HG02885 (cell line): ENCODE measurements at regions not wholly inside any gene's neighbourhood (a gene's known extent, or its start where the extent isn't known, plus 50 kb on each side); places are given as distances from the start of the nearest gene placed in this dataset.

Experiments
- ATAC-seq: cut with Tn5 transposase; IDR thresholded peaks from one replicate; pipeline ENCODE4 v1.9.1; 2021; ENCODE audit warnings: mild to moderate bottlenecking; ENCODE audit not compliant: unreplicated experiment, poor library complexity

DNA sequence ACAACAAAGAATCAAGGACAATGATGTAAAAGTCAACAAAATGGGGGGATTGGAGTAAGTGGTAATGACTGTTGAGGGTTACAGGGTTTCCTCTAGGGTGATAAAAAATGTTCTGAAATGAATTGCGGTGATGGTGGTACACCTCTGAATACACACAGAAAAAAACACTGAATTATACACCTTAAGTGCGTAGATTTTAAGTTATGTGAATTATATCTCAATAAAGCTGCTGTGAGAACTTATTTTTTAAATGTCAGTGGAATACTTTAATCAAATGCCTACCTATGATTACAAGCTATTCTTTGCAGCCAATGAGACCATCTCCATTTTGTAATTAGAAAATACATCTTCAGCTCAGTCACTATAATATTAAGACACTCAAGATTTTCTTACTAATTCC is 53.5 kb downstream of the ZNF608 start:
- no peak for ATAC-seq

- no peak for ATAC-seq
Measured at GRCh38 chr5:124692324-124692723, 54.1 kb downstream of the ZNF608 start.

DNA sequence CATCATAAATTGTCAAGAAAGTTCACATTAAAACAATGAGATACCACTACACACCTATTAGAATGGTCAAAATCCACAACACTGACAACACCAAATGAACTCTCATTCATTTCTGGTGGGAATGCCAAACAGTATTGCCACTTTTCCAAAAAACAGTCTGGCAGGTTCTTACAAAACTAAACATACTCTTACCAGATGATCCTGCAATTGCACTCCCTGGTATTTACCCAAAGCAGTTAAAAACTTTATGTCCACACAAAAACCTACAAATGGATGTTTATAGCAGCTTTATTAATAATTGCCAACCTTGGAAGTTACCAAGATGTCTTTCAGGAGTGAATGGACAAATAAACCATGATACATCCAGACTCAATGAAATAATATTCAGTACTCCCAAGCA is 56.8 kb downstream of the ZNF608 start:
- ATAC-seq, result no peak

- no peak for ATAC-seq
Measured at GRCh38 chr5:124686239-124687004, 60.0 kb downstream of the ZNF608 start.

DNA sequence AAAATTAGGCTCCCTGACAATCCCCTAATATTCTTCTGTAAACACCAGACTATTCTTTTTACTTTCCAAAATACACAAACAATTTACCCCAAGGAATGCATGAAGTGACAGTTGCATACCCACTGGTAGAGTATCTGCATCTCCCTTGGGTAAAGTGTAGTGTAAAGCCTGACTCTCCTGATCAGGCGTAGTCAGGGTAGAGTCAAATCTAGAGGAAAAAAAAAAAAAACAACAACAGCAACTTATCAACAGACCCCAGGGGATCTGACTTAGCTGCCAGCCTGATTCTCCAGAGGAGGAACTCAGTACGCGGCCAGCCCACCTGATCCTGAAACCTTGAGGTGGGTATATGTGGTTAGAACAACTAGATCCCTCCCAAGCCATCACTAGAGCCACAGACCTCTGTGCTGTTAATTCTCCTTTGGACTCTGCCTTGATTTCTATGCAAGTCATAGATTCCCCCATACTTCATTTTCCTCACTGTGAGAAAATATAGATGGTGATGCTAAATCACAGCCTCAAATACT is 61.0 kb downstream of the ZNF608 start:
- ATAC-seq, result no peak

- no peak for ATAC-seq
Measured at GRCh38 chr5:124683917-124684555, 62.4 kb downstream of the ZNF608 start.

DNA sequence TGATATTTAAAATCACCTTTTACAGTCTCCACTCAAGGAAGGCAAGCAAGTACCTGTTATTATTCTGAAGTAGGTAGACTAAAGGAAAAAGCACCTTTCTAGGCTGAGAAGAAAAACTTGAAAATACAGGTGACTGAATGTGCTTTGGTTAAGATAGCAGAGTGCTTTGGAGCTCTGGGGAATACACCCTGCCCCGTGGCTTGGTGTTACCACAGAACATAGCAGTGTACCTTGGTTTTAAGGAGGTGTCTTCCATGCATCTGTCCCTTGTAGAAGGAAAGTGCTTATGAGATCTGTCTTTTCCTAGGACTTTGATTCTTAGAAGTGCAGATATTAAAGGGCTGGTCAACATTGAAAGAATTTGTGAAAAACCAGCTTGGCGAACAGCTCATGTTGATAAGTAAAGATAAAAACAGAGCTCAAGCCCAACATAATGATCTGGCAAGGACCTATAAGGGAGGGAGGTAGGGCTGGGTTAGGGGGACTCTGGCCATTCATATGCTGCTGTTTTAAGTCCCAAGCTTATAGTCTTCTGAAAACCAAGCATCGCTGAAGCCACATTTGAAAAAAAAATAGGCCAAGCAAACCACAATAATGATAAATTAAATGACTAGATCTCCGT is 66.8 kb downstream of the ZNF608 start:
- no peak for ATAC-seq

DNA sequence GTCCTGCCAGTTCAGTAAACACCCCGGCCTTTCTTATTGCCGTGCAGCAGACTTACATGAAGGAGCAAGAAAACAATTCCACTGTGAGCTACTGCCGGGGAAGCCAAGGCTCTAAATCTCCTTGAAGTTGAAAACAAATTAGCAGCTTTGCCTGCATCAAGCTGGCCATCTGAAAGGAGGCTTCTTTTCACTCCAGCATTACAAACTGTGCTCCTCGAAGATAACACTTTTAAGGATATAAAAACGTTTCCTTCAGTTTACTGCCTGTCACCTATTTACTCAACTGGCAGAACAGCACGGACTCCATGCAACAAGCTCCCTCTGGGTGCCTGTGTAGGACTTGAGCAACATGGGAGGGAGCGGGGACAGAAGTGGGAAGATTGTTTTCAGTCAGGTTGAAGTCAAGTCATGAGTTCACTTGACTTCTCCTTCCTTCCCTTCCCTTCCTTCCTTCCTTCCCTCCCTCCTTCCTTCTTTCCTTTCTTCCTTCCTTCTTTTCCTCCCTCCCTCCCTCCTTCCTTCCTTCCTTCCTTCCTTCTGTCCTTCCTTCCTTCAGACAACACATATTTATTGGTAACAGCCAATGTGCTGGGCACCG is 67.4 kb downstream of the ZNF608 start:
- no peak for ATAC-seq

- ATAC-seq, result no peak
Measured at GRCh38 chr5:124678468-124678867, 68.0 kb downstream of the ZNF608 start.

- ATAC-seq, result no peak
Measured at GRCh38 chr5:124677374-124678351, 68.8 kb downstream of the ZNF608 start.

- ATAC-seq, result no peak
Measured at GRCh38 chr5:124675931-124676846, 70.2 kb downstream of the ZNF608 start.

DNA sequence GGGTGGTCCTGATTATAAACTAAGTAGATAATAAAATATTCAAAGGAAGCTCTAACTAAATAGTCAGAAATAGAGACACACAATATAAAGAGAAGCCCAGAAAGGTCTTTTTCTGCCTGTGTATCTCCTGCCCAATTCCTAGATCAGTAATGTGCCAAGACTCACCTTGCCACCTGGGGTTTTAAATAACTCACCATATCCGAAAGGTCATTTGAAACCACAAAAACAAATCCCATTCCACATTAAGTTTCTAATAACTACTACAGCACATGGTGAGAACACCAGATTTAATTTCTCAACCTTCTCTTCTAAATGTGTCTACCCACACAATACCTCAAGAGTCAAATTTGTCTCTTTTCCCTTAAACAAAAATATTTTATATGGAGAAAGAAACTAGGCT is 75.2 kb downstream of the ZNF608 start:
- no peak for ATAC-seq

GRCh38 chr5:124670722-124671184 is 75.7 kb downstream of the ZNF608 start:
- ATAC-seq, result no peak

DNA sequence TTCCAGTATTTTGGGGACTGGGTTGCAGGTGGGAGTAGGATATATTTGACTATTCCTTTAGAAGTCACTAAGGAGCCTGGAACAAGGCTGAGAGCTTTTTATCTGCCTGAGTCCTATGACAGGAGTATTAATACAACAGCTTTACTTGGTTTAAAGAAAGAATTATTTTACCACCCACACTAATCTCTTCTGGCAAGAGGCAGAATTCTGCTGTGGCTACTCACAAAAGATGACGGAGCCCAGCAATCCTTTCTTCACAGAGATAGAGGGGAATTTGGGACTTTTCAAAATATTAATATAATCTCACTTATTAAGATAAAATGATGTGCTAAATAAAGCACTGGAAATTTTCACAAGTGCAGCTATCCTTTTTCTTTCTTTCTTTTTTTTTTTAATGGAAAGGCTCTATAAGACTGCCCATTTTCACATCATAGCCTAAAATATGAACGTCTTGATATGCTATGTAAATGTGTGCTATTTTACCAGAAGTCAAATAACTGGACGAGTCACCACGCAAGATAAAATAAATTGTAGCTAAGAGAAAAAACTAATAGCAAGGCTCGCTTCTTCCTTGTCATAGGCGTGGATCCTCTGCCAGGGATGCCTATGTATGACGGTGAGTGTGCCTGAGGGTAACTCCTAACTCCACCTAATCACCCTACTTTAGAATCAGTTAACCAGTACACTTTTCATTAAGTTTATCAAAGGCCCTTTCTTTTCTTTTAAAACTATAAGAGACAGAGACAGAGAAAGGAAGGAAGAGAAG is 76.3 kb downstream of the ZNF608 start:
- ATAC-seq, result no peak

DNA sequence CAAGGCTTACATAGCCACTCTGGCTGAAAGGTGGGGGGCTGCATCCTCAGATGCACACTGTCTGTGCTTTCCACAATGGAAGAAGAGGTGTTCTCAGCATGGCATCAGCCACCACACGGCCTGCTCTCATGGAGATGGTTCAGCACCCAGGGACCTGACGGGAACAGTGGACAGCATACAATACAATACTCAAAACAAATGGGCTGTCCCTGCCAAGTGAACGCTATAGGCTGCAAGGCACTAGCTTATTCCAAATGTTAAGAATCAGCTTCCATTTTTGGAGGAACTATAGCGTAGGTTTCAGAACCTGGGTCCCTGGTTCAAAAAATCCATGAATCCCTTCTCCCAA is 77.2 kb downstream of the ZNF608 start:
- no peak for ATAC-seq

DNA sequence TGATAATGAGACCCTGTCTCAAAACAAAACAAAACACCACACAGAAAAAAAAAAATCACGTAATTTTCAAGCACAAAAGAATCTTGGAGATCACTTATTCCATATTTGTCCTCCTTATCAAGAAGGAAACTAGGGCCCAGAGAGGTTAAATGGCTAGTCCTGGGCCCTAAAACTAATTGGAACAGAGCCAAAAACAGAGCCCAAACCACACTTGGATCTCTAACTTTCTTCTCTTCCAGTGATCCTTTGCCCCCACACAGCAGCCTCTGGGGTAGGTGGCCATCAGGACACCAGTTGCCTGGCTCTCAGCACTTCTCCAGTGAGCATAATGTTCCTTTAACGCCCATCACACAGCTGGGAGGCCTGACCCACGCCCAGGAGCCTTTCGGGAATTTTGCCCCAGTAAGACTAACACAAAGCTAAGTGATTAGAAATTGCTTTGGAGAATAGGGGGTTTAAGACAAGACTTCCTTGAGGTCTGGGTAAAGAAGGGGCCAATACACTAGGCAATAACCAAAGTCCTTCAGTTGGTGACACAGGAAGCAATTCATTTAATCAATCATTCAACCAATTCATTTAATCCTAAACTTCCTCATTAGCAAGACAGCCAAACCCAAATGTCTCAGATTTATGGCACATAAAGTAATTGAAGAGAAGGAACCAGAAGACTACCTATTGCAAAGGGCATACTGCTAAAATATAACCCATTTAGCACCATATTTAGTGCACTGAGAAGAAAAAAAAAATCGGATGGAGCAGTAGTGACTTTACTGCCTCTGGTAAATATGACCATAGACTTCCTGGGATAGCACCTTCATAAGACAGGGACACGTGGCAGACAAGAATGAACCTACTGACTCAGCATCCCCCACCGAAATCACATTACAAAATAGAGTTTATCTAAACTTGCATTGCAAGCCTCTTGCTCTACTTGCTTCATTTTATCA is 77.8 kb downstream of the ZNF608 start:
- ATAC-seq, result no peak

DNA sequence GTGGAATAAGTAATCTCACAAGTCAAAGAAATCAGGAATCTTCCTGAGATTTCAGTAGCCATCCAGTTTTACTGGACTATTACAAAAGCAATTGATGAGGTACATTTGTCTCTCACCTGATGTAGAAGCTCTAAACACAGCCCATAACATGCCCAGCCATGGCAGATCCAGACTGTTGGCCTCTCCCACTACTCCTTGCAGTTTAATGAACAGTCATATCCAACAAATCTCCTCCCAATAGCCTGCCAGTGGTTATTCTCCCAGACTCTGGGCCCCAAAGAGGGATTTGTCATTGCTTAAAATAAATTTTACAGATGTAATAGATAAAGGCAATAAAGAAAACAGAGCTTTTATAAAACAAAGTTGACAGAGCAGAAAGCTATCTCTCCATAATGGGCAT is 80.8 kb downstream of the ZNF608 start:
- no peak for ATAC-seq
